ENCODE measurements at regions not wholly inside any gene's neighbourhood (a gene's known extent, or its start where the extent isn't known, plus 50 kb on each side); places are given as distances from the start of the nearest gene placed in this dataset.

DNA sequence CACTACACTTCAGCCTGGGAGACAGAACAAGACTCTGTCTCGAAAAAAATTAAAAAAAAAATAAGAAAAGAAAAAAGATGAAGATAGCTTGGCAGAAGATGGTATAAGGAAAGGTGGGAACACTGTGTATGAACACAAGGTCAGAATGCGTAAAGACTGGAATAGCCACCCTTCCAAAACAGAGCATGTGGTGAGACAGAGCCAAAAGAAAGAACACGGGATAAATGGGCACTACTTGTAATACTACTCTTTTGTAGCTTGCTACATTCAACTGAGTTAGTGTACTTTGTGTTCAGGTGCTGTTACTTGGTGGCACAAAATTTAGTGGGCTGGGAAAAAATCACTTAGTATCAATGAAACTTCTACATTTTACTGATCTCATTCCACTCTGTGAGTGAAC is 628.6 kb upstream of the KIRREL3 start (continued):
- TF ChIP-seq, protein P1, sequence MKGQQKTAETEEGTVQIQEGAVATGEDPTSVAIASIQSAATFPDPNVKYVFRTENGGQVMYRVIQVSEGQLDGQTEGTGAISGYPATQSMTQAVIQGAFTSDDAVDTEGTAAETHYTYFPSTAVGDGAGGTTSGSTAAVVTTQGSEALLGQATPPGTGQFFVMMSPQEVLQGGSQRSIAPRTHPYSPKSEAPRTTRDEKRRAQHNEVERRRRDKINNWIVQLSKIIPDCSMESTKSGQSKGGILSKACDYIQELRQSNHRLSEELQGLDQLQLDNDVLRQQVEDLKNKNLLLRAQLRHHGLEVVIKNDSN (IDR thresholded peaks at IDR 0.05; ENCODE audit: borderline replicate concordance, extremely low read length, insufficient read depth, low read depth, low read length): no peak
- TF ChIP-seq, protein P2, sequence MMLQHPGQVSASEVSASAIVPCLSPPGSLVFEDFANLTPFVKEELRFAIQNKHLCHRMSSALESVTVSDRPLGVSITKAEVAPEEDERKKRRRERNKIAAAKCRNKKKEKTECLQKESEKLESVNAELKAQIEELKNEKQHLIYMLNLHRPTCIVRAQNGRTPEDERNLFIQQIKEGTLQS (IDR thresholded peaks at IDR 0.05; ENCODE audit: borderline replicate concordance, extremely low read depth, low read depth, low read length): no peak
- no peak for TF ChIP-seq ATF7 (IDR thresholded peaks at IDR 0.05; ENCODE audit: low read depth)
- no peak for TF ChIP-seq SMC3 (IDR thresholded peaks at IDR 0.05; ENCODE audit: borderline replicate concordance, low read length)

- Histone ChIP-seq H3K79me2 (ENCODE audit: control insufficient read depth, insufficient read depth, low read length) (no peaks in the 10 kb centered on the region), H3K27me3 (replicated peaks in 1 of 2; ENCODE audit: control insufficient read depth in 2 of 2, insufficient read depth in 2 of 2, low read length in 1 of 2) (no peaks in the 10 kb centered on the region), H3K9ac (ENCODE audit: control insufficient read depth, insufficient read depth, low read length) (no peak overlapping the region), H3K4me1 (ENCODE audit: control insufficient read depth, insufficient read depth, low read length) (no peaks in the 10 kb centered on the region), H4K20me1 (ENCODE audit: control insufficient read depth, insufficient read depth) (no peaks in the 10 kb centered on the region), H3K9me3 (replicated peaks; ENCODE audit: control insufficient read depth, insufficient read depth, low read length) (no peaks in the 10 kb centered on the region), H3K4me3 (no peak overlapping the region), H2AFZ (ENCODE audit: control insufficient read depth, low read depth, low read length) (no peak overlapping the region), H3K36me3 (ENCODE audit: control insufficient read depth in 2 of 2, insufficient read depth in 2 of 2, low read length in 1 of 2) (no peaks in the 10 kb centered on the region), H3K4me2 (ENCODE audit: control insufficient read depth, insufficient read depth) (no peak overlapping the region), H3K27ac (ENCODE audit: control insufficient read depth, insufficient read depth) (no peak overlapping the region)
- RAD21 ChIA-PET (ENCODE audit: unreplicated experiment): no interaction called here
- FAIRE-seq: no peak
- CTCF ChIA-PET: no interaction called here
- TF ChIP-seq ZNF384 (IDR thresholded peaks at IDR 0.05; ENCODE audit: borderline replicate concordance, low read depth, low read length): no peak
- no peak for TF ChIP-seq CHD4 (IDR thresholded peaks at IDR 0.05)
- TF ChIP-seq EP300 (IDR thresholded peaks at IDR 0.05; ENCODE audit: borderline replicate concordance in 1 of 2, control insufficient read depth in 1 of 2, low read depth in 2 of 2, low read length in 2 of 2): no peak
- no peak for ATAC-seq
- SMC1A ChIA-PET (ENCODE audit: uncharacterized antibody, unreplicated experiment): no interaction called here
- no TSS peak for BruUV-seq (replicated peaks)
- no peak for DNase-seq (ENCODE audit: low read depth, low spot score)
- POLR2A ChIA-PET: no interaction called here
- in situ Hi-C loops (cut with MboI): no loop called here
- intact Hi-C loops (cut with micrococcal nuclease; ENCODE audit: unreplicated experiment): no loop called here
- 56% methylated on average over 5 of the region's 5 CpGs for WGBS (ENCODE audit: insufficient coverage, insufficient replicate concordance, low lambda C conversion rate, missing lambda C conversion rate)
Observed at GRCh38 chr11:127628458-127628785, 627.9 kb upstream of the KIRREL3 start.

Measured in GM12878 (cell line).